ENCODE measurements at regions not wholly inside any gene's neighbourhood (a gene's known extent, or its start where the extent isn't known, plus 50 kb on each side); places are given as distances from the start of the nearest gene placed in this dataset.

- Histone ChIP-seq H3K4me3 (ENCODE audit: low read length) (no peak overlapping the region), H3K4me1 (ENCODE audit: control insufficient read depth, insufficient read depth, low read length) (no peaks in the 10 kb centered on the region), H3K27me3 (ENCODE audit: control insufficient read depth, insufficient read depth, low read length) (no peaks in the 10 kb centered on the region), H3K27ac (ENCODE audit: low read depth, low read length) (no peak overlapping the region), H3K9ac (ENCODE audit: low read length) (no peak overlapping the region), H3K36me3 (ENCODE audit: control insufficient read depth, insufficient read depth, low read length) (no peaks in the 10 kb centered on the region)
Measured at GRCh38 chr1:72763481-72763880, 481.1 kb upstream of the NEGR1 start.

- no peaks in the 10 kb centered on the region for H3K27me3 ChIP-seq (ENCODE audit: control insufficient read depth, insufficient read depth, low read length)
- no peak overlapping the region for H3K27ac ChIP-seq (ENCODE audit: low read depth, low read length)
- no peaks in the 10 kb centered on the region for H3K36me3 ChIP-seq (ENCODE audit: control insufficient read depth, insufficient read depth, low read length)
- no peak overlapping the region for H3K9ac ChIP-seq (ENCODE audit: low read length)
- no peak overlapping the region for H3K4me3 ChIP-seq (ENCODE audit: low read length)
- H3K4me1 ChIP-seq (ENCODE audit: control insufficient read depth, insufficient read depth, low read length), result no peaks in the 10 kb centered on the region
Measured at GRCh38 chr1:72759486-72759885, 477.1 kb upstream of the NEGR1 start.

DNA sequence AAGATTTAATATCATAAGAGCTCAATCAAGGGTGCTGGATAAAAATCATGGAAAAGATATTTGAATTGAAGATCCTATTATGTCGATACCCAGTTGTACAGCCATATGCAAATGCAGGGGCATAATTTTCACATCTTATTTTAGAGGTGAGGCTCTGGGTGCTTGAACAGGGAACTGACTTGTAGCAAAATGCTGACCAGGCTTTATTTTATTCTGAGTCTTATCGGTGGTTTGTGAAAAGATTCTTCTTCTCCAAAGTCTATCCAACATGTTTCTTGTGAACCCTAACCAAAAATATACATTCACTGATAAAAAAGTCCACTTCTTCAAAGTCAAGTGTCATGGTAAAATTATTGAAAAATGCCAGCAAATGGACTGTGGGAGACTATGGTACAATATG lies 475.5 kb upstream of the NEGR1 start:
- Histone ChIP-seq H3K36me3 (ENCODE audit: control insufficient read depth, insufficient read depth, low read length) (no peaks in the 10 kb centered on the region), H3K4me1 (ENCODE audit: control insufficient read depth, insufficient read depth, low read length) (no peaks in the 10 kb centered on the region), H3K27ac (ENCODE audit: low read depth, low read length) (no peak overlapping the region), H3K9ac (ENCODE audit: low read length) (no peak overlapping the region), H3K4me3 (ENCODE audit: low read length) (no peak overlapping the region), H3K27me3 (ENCODE audit: control insufficient read depth, insufficient read depth, low read length) (no peaks in the 10 kb centered on the region)

- H3K27ac ChIP-seq (ENCODE audit: low read depth, low read length), result no peak overlapping the region
- no peak overlapping the region for H3K9ac ChIP-seq (ENCODE audit: low read length)
- no peaks in the 10 kb centered on the region for H3K4me1 ChIP-seq (ENCODE audit: control insufficient read depth, insufficient read depth, low read length)
- no peak overlapping the region for H3K4me3 ChIP-seq (ENCODE audit: low read length)
- H3K36me3 ChIP-seq (ENCODE audit: control insufficient read depth, insufficient read depth, low read length), result no peaks in the 10 kb centered on the region
- H3K27me3 ChIP-seq (ENCODE audit: control insufficient read depth, insufficient read depth, low read length), result no peaks in the 10 kb centered on the region
Measured at GRCh38 chr1:72745413-72745812, 463.1 kb upstream of the NEGR1 start.

- H3K4me3 ChIP-seq (ENCODE audit: low read length), result no peak overlapping the region
- H3K9ac ChIP-seq (ENCODE audit: low read length), result no peak overlapping the region
- no peak overlapping the region for H3K27ac ChIP-seq (ENCODE audit: low read depth, low read length)
- no peaks in the 10 kb centered on the region for H3K27me3 ChIP-seq (ENCODE audit: control insufficient read depth, insufficient read depth, low read length)
- H3K36me3 ChIP-seq (ENCODE audit: control insufficient read depth, insufficient read depth, low read length), result no peaks in the 10 kb centered on the region
- H3K4me1 ChIP-seq (ENCODE audit: control insufficient read depth, insufficient read depth, low read length), result no peaks in the 10 kb centered on the region
Measured at GRCh38 chr1:72734415-72734814, 452.1 kb upstream of the NEGR1 start.

DNA sequence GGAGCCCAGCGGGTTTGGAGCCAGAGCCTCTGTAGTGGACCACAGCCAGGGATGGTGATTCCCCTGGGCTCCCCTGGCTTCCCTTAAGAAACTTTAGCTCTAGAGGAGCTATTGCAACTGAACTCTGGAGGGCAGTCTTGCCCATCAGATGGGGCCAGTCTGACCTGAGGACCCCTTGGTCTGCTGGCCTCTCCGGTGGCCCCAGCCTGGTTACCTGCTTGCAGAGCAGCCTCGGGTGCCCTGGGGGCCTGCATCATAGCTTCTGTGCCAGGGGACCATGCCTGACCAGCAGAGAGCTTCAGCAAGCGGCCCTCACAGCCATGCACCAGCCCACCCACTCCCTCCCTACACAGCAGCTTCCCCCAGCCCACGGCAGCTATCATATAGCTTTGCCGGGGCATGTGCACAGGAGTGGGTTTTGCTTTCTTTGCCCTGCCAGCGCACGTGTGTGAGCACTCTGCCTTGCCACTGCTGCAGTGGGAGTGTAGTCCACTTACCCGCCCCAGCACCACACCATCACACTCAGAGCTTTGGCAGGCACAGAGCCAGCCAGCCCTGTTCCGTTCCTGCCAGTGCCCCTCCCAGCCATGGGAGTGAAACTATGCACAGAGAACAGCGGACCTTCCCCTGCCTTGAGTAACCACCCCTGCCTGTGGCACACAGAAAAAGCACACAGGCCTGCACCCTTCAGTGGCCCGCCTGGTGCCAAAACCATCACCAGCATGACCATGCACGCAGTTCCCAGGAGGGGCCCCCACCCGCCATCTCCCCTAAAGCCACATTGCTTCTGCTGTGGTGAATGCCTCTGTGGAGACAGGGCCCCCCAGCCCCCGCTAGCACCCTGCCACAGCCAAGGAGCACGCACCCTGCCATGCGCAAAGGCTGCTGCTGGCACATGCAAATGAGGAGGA lies 442.9 kb upstream of the NEGR1 start:
- Histone ChIP-seq H3K36me3 (ENCODE audit: control insufficient read depth, insufficient read depth, low read length) (no peaks in the 10 kb centered on the region), H3K4me1 (ENCODE audit: control insufficient read depth, insufficient read depth, low read length) (no peaks in the 10 kb centered on the region)

GRCh38 chr1:72705921-72706320 lies 423.6 kb upstream of the NEGR1 start:
- H3K9ac ChIP-seq (ENCODE audit: low read length), result no peak overlapping the region
- H3K36me3 ChIP-seq (ENCODE audit: control insufficient read depth, insufficient read depth, low read length), result no peaks in the 10 kb centered on the region
- no peak overlapping the region for H3K4me3 ChIP-seq (ENCODE audit: low read length)
- H3K4me1 ChIP-seq (ENCODE audit: control insufficient read depth, insufficient read depth, low read length), result no peaks in the 10 kb centered on the region
- H3K27me3 ChIP-seq (ENCODE audit: control insufficient read depth, insufficient read depth, low read length), result no peaks in the 10 kb centered on the region
- H3K27ac ChIP-seq (ENCODE audit: low read depth, low read length), result no peak overlapping the region

More for the DNA sequence above, 442.9 kb upstream of the NEGR1 start:
- no peak overlapping the region for H3K4me3 ChIP-seq (ENCODE audit: low read length)
- H3K27me3 ChIP-seq (ENCODE audit: control insufficient read depth, insufficient read depth, low read length), result no peaks in the 10 kb centered on the region
- H3K9ac ChIP-seq (ENCODE audit: low read length), result no peak overlapping the region
- H3K27ac ChIP-seq (ENCODE audit: low read depth, low read length), result no peak overlapping the region

GRCh38 chr1:72704841-72705477 lies 422.6 kb upstream of the NEGR1 start:
- no peaks in the 10 kb centered on the region for H3K27me3 ChIP-seq (ENCODE audit: control insufficient read depth, insufficient read depth, low read length)
- no peak overlapping the region for H3K9ac ChIP-seq (ENCODE audit: low read length)
- no peak overlapping the region for H3K27ac ChIP-seq (ENCODE audit: low read depth, low read length)
- H3K4me1 ChIP-seq (ENCODE audit: control insufficient read depth, insufficient read depth, low read length), result no peaks in the 10 kb centered on the region
- no peaks in the 10 kb centered on the region for H3K36me3 ChIP-seq (ENCODE audit: control insufficient read depth, insufficient read depth, low read length)
- no peak overlapping the region for H3K4me3 ChIP-seq (ENCODE audit: low read length)

DNA sequence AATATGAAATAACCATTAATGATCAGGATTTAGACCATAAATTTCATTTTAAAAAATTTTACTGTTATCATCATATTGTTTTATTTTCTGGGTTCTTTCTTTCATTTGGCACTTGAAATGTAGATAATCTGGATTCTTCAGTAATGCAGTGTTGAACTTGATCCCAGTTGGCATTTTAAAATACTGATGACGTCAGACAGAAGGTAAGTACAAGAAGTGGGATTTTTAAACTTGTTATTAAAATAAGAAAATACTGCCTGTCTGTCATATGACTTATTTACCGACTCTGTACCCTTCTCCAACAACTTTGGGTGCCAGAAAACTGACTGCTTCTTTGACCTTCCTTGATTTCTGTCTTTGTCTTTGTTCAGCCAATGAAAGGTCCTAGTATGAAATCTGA lies 415.1 kb upstream of the NEGR1 start:
- no peaks in the 10 kb centered on the region for H3K36me3 ChIP-seq (ENCODE audit: control insufficient read depth, insufficient read depth, low read length)
- no peak overlapping the region for H3K27ac ChIP-seq (ENCODE audit: low read depth, low read length)
- H3K4me1 ChIP-seq (ENCODE audit: control insufficient read depth, insufficient read depth, low read length), result no peaks in the 10 kb centered on the region
- H3K4me3 ChIP-seq (ENCODE audit: low read length), result no peak overlapping the region
- no peak overlapping the region for H3K9ac ChIP-seq (ENCODE audit: low read length)
- H3K27me3 ChIP-seq (ENCODE audit: control insufficient read depth, insufficient read depth, low read length), result no peaks in the 10 kb centered on the region

- Histone ChIP-seq H3K27me3 (ENCODE audit: control insufficient read depth, insufficient read depth, low read length) (no peaks in the 10 kb centered on the region), H3K4me1 (ENCODE audit: control insufficient read depth, insufficient read depth, low read length) (no peaks in the 10 kb centered on the region), H3K36me3 (ENCODE audit: control insufficient read depth, insufficient read depth, low read length) (no peaks in the 10 kb centered on the region), H3K27ac (ENCODE audit: low read depth, low read length) (no peak overlapping the region), H3K4me3 (ENCODE audit: low read length) (no peak overlapping the region), H3K9ac (ENCODE audit: low read length) (no peak overlapping the region)
Measured at GRCh38 chr1:72693899-72694298, 411.6 kb upstream of the NEGR1 start.

GRCh38 chr1:72693376-72693775 lies 411.0 kb upstream of the NEGR1 start:
- Histone ChIP-seq H3K9ac (ENCODE audit: low read length) (no peak overlapping the region), H3K27ac (ENCODE audit: low read depth, low read length) (no peak overlapping the region), H3K4me1 (ENCODE audit: control insufficient read depth, insufficient read depth, low read length) (no peaks in the 10 kb centered on the region), H3K27me3 (ENCODE audit: control insufficient read depth, insufficient read depth, low read length) (no peaks in the 10 kb centered on the region), H3K4me3 (ENCODE audit: low read length) (no peak overlapping the region), H3K36me3 (ENCODE audit: control insufficient read depth, insufficient read depth, low read length) (no peaks in the 10 kb centered on the region)

DNA sequence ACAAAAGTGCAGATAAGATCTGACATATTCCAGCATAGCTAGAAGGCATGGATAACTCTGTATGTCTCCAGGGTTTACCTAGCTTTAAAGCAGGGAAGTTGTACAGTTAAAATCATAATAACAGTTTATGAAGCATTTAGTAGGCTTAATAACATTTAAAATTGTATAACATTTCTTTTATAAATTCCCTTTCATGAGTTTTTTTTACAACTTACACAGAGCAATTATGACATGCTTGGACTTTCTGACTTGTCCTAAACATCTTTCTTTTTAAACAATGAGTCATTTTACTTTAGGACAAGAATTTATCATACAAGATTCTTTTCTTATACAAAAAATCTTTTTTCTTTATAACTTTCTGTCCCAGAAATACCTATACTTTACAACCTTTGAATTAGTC lies 408.5 kb upstream of the NEGR1 start:
- H3K4me1 ChIP-seq (ENCODE audit: control insufficient read depth, insufficient read depth, low read length), result no peaks in the 10 kb centered on the region
- no peak overlapping the region for H3K4me3 ChIP-seq (ENCODE audit: low read length)
- no peak overlapping the region for H3K27ac ChIP-seq (ENCODE audit: low read depth, low read length)
- H3K9ac ChIP-seq (ENCODE audit: low read length), result no peak overlapping the region
- H3K36me3 ChIP-seq (ENCODE audit: control insufficient read depth, insufficient read depth, low read length), result no peaks in the 10 kb centered on the region
- no peaks in the 10 kb centered on the region for H3K27me3 ChIP-seq (ENCODE audit: control insufficient read depth, insufficient read depth, low read length)

GRCh38 chr1:72678683-72679082 lies 396.3 kb upstream of the NEGR1 start:
- H3K4me3 ChIP-seq (ENCODE audit: low read length), result no peak overlapping the region
- no peaks in the 10 kb centered on the region for H3K27me3 ChIP-seq (ENCODE audit: control insufficient read depth, insufficient read depth, low read length)
- no peaks in the 10 kb centered on the region for H3K4me1 ChIP-seq (ENCODE audit: control insufficient read depth, insufficient read depth, low read length)
- no peaks in the 10 kb centered on the region for H3K36me3 ChIP-seq (ENCODE audit: control insufficient read depth, insufficient read depth, low read length)
- no peak overlapping the region for H3K9ac ChIP-seq (ENCODE audit: low read length)
- H3K27ac ChIP-seq (ENCODE audit: low read depth, low read length), result no peak overlapping the region
